H9 (cell line): ENCODE measurements at regions not wholly inside any gene's neighbourhood (a gene's known extent, or its start where the extent isn't known, plus 50 kb on each side); places are given as distances from the start of the nearest gene placed in this dataset.

Source experiments
- DNase-seq: peaks from one replicate; pipeline ENCODE4 v3.0.0-alpha.2; 2017
- H2AFZ ChIP-seq: one replicate; pipeline ENCODE4 v1.6.1; 2013; ENCODE audit warnings: mild to moderate bottlenecking, low read length, control low read depth, moderate library complexity
- H2AK5ac ChIP-seq: 2 replicates; pipeline ENCODE4 v1.6.1; 2013; ENCODE audit warnings: low read length, control low read depth, mixed read lengths; ENCODE audit not compliant: insufficient read length
- H2BK120ac ChIP-seq: one replicate; pipeline ENCODE4 v1.6.1; 2013; ENCODE audit warnings: low read depth, mild to moderate bottlenecking, low read length, control low read depth, inconsistent platforms; ENCODE audit not compliant: poor library complexity, severe bottlenecking
- H2BK12ac ChIP-seq: 2 replicates; pipeline ENCODE4 v1.6.1; 2013; ENCODE audit warnings: low read length, control low read depth, mixed read lengths, low read depth; ENCODE audit not compliant: insufficient read length
- H2BK15ac ChIP-seq: 2 replicates; pipeline ENCODE4 v1.6.1; 2013; ENCODE audit warnings: low read depth, low read length, control low read depth
- H2BK20ac ChIP-seq: one replicate; pipeline ENCODE4 v1.6.1; 2013; ENCODE audit warnings: low read depth, mild to moderate bottlenecking, low read length, control low read depth, inconsistent platforms; ENCODE audit not compliant: poor library complexity, severe bottlenecking
- H2BK5ac ChIP-seq: 2 replicates; pipeline ENCODE4 v1.6.1; 2013; ENCODE audit warnings: low read length, control low read depth, mixed read lengths; ENCODE audit not compliant: insufficient read length
- H3K14ac ChIP-seq: 2 replicates; pipeline ENCODE4 v1.6.1; 2013; ENCODE audit warnings: low read length, control low read depth; ENCODE audit not compliant: insufficient read depth
- H3K18ac ChIP-seq: 2 replicates; pipeline ENCODE4 v1.6.1; 2013; ENCODE audit warnings: low read depth, mild to moderate bottlenecking, mixed read lengths, low read length, control low read depth; ENCODE audit not compliant: insufficient read length
- H3K23ac ChIP-seq: 2 replicates; pipeline ENCODE4 v1.6.1; 2013; ENCODE audit warnings: low read length, control low read depth, mixed read lengths, low read depth; ENCODE audit not compliant: insufficient read length
- H3K23me2 ChIP-seq: 2 replicates; pipeline ENCODE4 v1.6.1; 2013; ENCODE audit warnings: low read depth, mild to moderate bottlenecking, mixed read lengths, low read length, control low read depth; ENCODE audit not compliant: insufficient read length, poor library complexity, severe bottlenecking
- H3K27ac ChIP-seq: 2 replicates; pipeline ENCODE4 v1.5.1; 2013; ENCODE audit warnings: low read length, control low read depth, mixed read lengths, low read depth; ENCODE audit not compliant: insufficient read length
- H3K27me3 ChIP-seq: 2 replicates; pipeline ENCODE4 v1.6.1; 2013; ENCODE audit warnings: low read length, control low read depth, inconsistent platforms; ENCODE audit not compliant: insufficient read depth
- H3K4ac ChIP-seq: 2 replicates; pipeline ENCODE4 v1.6.1; 2013; ENCODE audit warnings: low read depth, mild to moderate bottlenecking, control low read depth, inconsistent platforms, low read length, moderate library complexity
- H3K4me1 ChIP-seq: 2 replicates; pipeline ENCODE4 v1.6.1; 2013; ENCODE audit warnings: low read length, control low read depth, inconsistent platforms; ENCODE audit not compliant: insufficient read depth
- H3K4me2 ChIP-seq: 2 replicates; pipeline ENCODE4 v1.6.1; 2013; ENCODE audit warnings: low read length, control low read depth, mixed read lengths; ENCODE audit not compliant: insufficient read length, insufficient read depth
- H3K56ac ChIP-seq: 2 replicates; pipeline ENCODE4 v1.6.1; 2013; ENCODE audit warnings: low read depth, mild to moderate bottlenecking, mixed read lengths, low read length, control low read depth; ENCODE audit not compliant: insufficient read length
- H3K79me1 ChIP-seq: 2 replicates; pipeline ENCODE4 v1.6.1; 2013; ENCODE audit warnings: low read depth, mild to moderate bottlenecking, moderate library complexity, low read length, control low read depth, inconsistent platforms; ENCODE audit not compliant: insufficient read depth, poor library complexity, severe bottlenecking
- H3K79me2 ChIP-seq: 2 replicates; pipeline ENCODE4 v1.6.1; 2013; ENCODE audit warnings: low read length, control low read depth, inconsistent platforms; ENCODE audit not compliant: insufficient read depth
- H3K9ac ChIP-seq: 2 replicates; pipeline ENCODE4 v1.6.1; 2013; ENCODE audit warnings: low read length, control low read depth, mixed read lengths; ENCODE audit not compliant: insufficient read length; ENCODE audit errors: extremely low read depth
- H3K9me3 ChIP-seq: one replicate; pipeline ENCODE4 v1.6.1; 2013; ENCODE audit warnings: low read depth, low read length, inconsistent platforms; ENCODE audit not compliant: control insufficient read depth
- H3T11ph ChIP-seq: one replicate; pipeline ENCODE4 v1.6.1; 2013; ENCODE audit warnings: mild to moderate bottlenecking, low read length, control low read depth, inconsistent platforms
- H4K20me1 ChIP-seq: one replicate; pipeline ENCODE4 v1.6.1; 2013; ENCODE audit not compliant: control insufficient read depth, insufficient read length, insufficient read depth
- H4K5ac ChIP-seq: 2 replicates; pipeline ENCODE4 v1.6.1; 2013; ENCODE audit warnings: low read depth, mild to moderate bottlenecking, mixed read lengths, low read length, control low read depth; ENCODE audit not compliant: insufficient read length
- H4K8ac ChIP-seq: replicated peaks from 2 replicates; pipeline ENCODE4 v1.6.1; 2013; ENCODE audit warnings: low read length, control low read depth, mixed read lengths, low read depth; ENCODE audit not compliant: insufficient read length
- H4K91ac ChIP-seq: 2 replicates; pipeline ENCODE4 v1.6.1; 2013; ENCODE audit warnings: low read depth, mild to moderate bottlenecking, moderate library complexity, mixed read lengths, low read length, control low read depth; ENCODE audit not compliant: insufficient read length
- H3K27ac Mint-ChIP-seq, 3 experiments: 2 replicates in 2 of 3; 3 replicates in 1 of 3; pipeline ENCODE4 v1.8.0; 2020 to 2021; ENCODE audit warnings: mixed read lengths in 3 of 3, mild to moderate bottlenecking in 1 of 3, moderate library complexity in 1 of 3
- H3K27me3 Mint-ChIP-seq: 2 replicates; pipeline ENCODE4 v1.8.0; 2021; ENCODE audit warnings: low read depth, mild to moderate bottlenecking, moderate library complexity, mixed read lengths
- H3K36me3 Mint-ChIP-seq, 3 experiments: 2 replicates in 2 of 3; 3 replicates in 1 of 3; pipeline ENCODE4 v1.8.0; 2020 to 2021; ENCODE audit warnings: low read depth in 3 of 3, mixed read lengths in 3 of 3; ENCODE audit not compliant: insufficient read depth in 1 of 3
- H3K4me1 Mint-ChIP-seq, 2 experiments: 2 replicates each; pipeline ENCODE4 v1.8.0; 2020; ENCODE audit warnings: mixed read lengths in 2 of 2
- H3K4me3 Mint-ChIP-seq, 2 experiments: 2 replicates in 1 of 2; 3 replicates in 1 of 2; pipeline ENCODE4 v1.8.0; 2020 to 2021; ENCODE audit warnings: mild to moderate bottlenecking in 2 of 2, mixed read lengths in 2 of 2, moderate library complexity in 1 of 2
- H3K9me3 Mint-ChIP-seq, 2 experiments: 2 replicates in 1 of 2; 3 replicates in 1 of 2; pipeline ENCODE4 v1.8.0; 2020; ENCODE audit warnings: mild to moderate bottlenecking in 2 of 2, mixed read lengths in 2 of 2, moderate library complexity in 1 of 2
- WGBS: extraction: QIAGEN DNeasy Blood & Tissue Kit; methylation state at CpG from one replicate; pipeline ENCODE4 v1.1.7; 2013; ENCODE audit warnings: missing lambda C conversion rate, low lambda C conversion rate, mixed read lengths; ENCODE audit not compliant: insufficient read length; ENCODE audit errors: extremely low coverage; 5-methylcytosine and 5-hydroxymethylcytosine counted together
- TF ChIP-seq, protein P1 (sequence below): fragments of 200-600 bp; sonication (generic); conservative IDR thresholded peaks from 3 replicates; pipeline ENCODE4 v1.8.0; 2021; ENCODE audit warnings: antibody characterized with exemption, mild to moderate bottlenecking

GRCh38 chr1:72915581-72915980, 633.2 kb upstream of the NEGR1 start:
- Histone ChIP-seq H4K8ac (no peak overlapping the region), H2BK120ac (no peak overlapping the region), H3K27me3 (no peaks in the 10 kb centered on the region), H4K5ac (no peak overlapping the region), H3K9me3 (no peaks in the 10 kb centered on the region), H3K56ac (no peak overlapping the region), H3K14ac (no peak overlapping the region), H2AK5ac (no peak overlapping the region), H3K23ac (no peak overlapping the region), H3K27ac (peak overlapping the region; percentile 60), H3K4ac (no peak overlapping the region), H4K91ac (no peak overlapping the region), H2BK5ac (no peak overlapping the region), H3K79me1 (no peaks in the 10 kb centered on the region), H2BK20ac (no peak overlapping the region), H3K4me1 (no peaks in the 10 kb centered on the region; the same call in 1 of the 2 replicates), H3T11ph (no peak overlapping the region), H3K4me2 (peak overlapping the region; percentile 56), H2BK12ac (peak overlapping the region; percentile 73), H4K20me1 (no peaks in the 10 kb centered on the region), H3K18ac (no peak overlapping the region), H2AFZ (peak overlapping the region; percentile 11), H3K9ac (no peak overlapping the region), H2BK15ac (no peak overlapping the region), H3K79me2 (no peaks in the 10 kb centered on the region), H3K23me2 (no peaks in the 10 kb centered on the region)
- DNase-seq, result peak; percentile 42
- no peaks in the 10 kb centered on the region for H3K36me3 Mint-ChIP-seq
- H3K27ac Mint-ChIP-seq, result peak overlapping the region in 2 of 3 experiments; percentile 15 to 66; a peak in 2 of 7 replicates
- peaks cover 9% of the 10 kb centered on the region in 2 experiments for H3K4me1 Mint-ChIP-seq
- H3K4me3 Mint-ChIP-seq, result peak overlapping the region in 1 of 2 experiments; percentile 31; a peak in 2 of 5 replicates
- H3K27me3 Mint-ChIP-seq, result no peaks in the 10 kb centered on the region
- TF ChIP-seq, protein P1, sequence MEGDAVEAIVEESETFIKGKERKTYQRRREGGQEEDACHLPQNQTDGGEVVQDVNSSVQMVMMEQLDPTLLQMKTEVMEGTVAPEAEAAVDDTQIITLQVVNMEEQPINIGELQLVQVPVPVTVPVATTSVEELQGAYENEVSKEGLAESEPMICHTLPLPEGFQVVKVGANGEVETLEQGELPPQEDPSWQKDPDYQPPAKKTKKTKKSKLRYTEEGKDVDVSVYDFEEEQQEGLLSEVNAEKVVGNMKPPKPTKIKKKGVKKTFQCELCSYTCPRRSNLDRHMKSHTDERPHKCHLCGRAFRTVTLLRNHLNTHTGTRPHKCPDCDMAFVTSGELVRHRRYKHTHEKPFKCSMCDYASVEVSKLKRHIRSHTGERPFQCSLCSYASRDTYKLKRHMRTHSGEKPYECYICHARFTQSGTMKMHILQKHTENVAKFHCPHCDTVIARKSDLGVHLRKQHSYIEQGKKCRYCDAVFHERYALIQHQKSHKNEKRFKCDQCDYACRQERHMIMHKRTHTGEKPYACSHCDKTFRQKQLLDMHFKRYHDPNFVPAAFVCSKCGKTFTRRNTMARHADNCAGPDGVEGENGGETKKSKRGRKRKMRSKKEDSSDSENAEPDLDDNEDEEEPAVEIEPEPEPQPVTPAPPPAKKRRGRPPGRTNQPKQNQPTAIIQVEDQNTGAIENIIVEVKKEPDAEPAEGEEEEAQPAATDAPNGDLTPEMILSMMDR, result no peak
- no CpG with 5 or more reads among the region's 6 CpGs for WGBS
- no peaks in the 10 kb centered on the region for H3K9me3 Mint-ChIP-seq
